ENCODE measurements at regions not wholly inside any gene's neighbourhood (a gene's known extent, or its start where the extent isn't known, plus 50 kb on each side); places are given as distances from the start of the nearest gene placed in this dataset.

DNA sequence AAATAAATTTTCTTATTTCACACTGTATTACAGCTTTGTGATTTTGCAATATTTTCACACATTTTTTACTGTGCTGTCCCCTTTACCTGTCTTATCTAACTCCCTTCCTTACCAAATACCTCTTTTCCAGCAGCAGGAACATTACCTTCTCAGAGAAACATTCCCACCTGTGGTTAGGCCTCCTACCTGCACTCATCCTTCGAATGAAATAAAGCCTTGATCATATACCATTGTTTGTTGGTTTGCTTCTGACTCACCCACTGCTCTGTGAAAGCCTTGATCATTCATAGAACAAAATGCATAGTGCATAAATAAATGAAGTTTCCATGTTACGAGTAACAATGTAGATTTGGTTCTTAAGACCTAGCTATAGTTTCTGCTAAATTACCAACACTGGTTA lies 256.3 kb downstream of the ARL4A start:
- TF ChIP-seq POLR2A (IDR thresholded peaks at IDR 0.05) (no peak), CTCF (IDR thresholded peaks at IDR 0.05) (no peak)

Data from heart left ventricle (tissue), 13 donors.